ENCODE measurements at regions not wholly inside any gene's neighbourhood (a gene's known extent, or its start where the extent isn't known, plus 50 kb on each side); places are given as distances from the start of the nearest gene placed in this dataset.

DNA sequence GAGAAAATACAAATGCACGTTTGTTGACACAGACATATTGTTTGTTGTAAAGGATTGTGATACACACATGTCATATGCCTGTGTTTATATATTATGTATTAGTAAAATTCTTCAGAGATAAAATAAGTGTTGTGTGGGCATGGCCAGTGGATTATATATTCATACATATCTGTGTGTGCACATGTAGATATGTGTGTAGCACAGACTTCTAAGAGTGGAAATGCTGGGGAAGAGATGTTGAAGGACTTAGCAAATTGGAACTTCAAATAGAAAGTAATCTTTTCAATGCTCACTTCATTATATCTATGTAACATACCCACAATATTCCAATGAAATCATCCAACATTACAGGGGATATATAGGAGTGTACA is 413.2 kb downstream of the LMO7 start:
- no peak overlapping the region for H3K27ac ChIP-seq (replicated peaks)
- TF ChIP-seq, protein P1, sequence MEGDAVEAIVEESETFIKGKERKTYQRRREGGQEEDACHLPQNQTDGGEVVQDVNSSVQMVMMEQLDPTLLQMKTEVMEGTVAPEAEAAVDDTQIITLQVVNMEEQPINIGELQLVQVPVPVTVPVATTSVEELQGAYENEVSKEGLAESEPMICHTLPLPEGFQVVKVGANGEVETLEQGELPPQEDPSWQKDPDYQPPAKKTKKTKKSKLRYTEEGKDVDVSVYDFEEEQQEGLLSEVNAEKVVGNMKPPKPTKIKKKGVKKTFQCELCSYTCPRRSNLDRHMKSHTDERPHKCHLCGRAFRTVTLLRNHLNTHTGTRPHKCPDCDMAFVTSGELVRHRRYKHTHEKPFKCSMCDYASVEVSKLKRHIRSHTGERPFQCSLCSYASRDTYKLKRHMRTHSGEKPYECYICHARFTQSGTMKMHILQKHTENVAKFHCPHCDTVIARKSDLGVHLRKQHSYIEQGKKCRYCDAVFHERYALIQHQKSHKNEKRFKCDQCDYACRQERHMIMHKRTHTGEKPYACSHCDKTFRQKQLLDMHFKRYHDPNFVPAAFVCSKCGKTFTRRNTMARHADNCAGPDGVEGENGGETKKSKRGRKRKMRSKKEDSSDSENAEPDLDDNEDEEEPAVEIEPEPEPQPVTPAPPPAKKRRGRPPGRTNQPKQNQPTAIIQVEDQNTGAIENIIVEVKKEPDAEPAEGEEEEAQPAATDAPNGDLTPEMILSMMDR (IDR thresholded peaks at IDR 0.05; ENCODE audit: borderline replicate concordance): no peak
- H3K4me3 ChIP-seq: no peak overlapping the region
- H3K27me3 ChIP-seq (ENCODE audit: low read depth): no peaks in the 10 kb centered on the region
- no peak for DNase-seq
- H3K9me3 ChIP-seq (replicated peaks): no peaks in the 10 kb centered on the region
- no peaks in the 10 kb centered on the region for H3K4me1 ChIP-seq
- intact Hi-C loops (cut with micrococcal nuclease): no loop called here
- H3K36me3 ChIP-seq: no peaks in the 10 kb centered on the region

DNA sequence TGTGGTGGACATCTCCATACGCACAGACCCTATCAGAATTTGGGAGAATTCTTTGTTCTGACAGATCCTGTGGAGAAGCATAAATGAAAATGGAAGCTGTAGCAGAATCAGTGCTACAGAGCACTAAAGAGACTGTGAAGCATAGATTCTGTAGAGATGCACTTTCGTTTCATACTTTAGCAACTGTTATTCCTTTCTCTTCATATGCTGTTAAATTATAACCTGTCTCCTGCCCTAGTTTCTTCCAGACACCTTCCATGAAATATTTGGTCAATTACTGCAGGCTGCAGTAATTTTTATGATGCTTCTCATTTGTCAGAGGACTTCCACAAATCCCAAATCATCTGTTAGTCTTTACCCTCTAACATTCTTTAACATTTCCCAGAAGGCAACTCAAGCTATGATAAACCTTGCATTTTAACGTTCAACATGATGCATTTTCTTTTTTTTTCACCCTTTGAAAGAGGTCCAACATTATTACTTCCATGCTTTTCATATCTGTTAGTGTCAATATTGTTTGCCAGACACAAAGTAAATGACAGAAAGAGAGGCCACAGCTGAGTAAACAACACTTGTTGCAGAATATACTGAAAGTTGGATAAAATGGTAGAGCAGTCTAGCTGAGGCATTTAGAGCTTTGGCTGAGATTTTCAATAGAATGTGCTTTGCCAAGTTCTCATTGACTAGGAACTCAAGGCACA is 412.7 kb downstream of the LMO7 start:
- Histone ChIP-seq H3K27me3 (ENCODE audit: low read depth) (no peaks in the 10 kb centered on the region), H3K27ac (replicated peaks) (no peak overlapping the region), H3K36me3 (no peaks in the 10 kb centered on the region), H3K9me3 (replicated peaks) (no peaks in the 10 kb centered on the region), H3K4me1 (no peaks in the 10 kb centered on the region), H3K4me3 (no peak overlapping the region)
- no peak for DNase-seq
- TF ChIP-seq, protein P1 (IDR thresholded peaks at IDR 0.05; ENCODE audit: borderline replicate concordance): no peak
- intact Hi-C loops (cut with micrococcal nuclease): no loop called here

DNA sequence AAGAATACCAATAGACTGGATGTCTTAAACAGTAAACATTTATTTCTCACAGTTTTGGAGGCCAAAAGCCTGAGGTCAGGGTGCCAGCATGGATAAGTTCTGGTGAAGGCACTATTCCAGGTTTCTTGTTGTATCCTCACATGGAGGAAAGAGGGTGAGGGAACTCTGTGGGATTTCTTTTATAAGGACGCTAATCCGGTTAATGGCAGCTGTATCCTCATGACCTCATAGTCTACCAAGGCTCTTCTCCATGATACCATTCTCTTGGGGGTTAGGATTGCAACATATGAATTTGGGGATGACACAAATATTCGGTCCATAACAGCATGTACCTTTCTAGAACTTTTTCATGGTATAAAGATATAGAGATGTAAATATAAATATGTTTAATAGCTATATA is 412.0 kb downstream of the LMO7 start:
- Histone ChIP-seq H3K4me3 (no peak overlapping the region), H3K27me3 (ENCODE audit: low read depth) (no peaks in the 10 kb centered on the region), H3K36me3 (no peaks in the 10 kb centered on the region), H3K4me1 (no peaks in the 10 kb centered on the region), H3K9me3 (replicated peaks) (no peaks in the 10 kb centered on the region), H3K27ac (replicated peaks) (no peak overlapping the region)
- intact Hi-C loops (cut with micrococcal nuclease): no loop called here
- TF ChIP-seq, protein P1 (IDR thresholded peaks at IDR 0.05; ENCODE audit: borderline replicate concordance): no peak
- no peak for DNase-seq

DNA sequence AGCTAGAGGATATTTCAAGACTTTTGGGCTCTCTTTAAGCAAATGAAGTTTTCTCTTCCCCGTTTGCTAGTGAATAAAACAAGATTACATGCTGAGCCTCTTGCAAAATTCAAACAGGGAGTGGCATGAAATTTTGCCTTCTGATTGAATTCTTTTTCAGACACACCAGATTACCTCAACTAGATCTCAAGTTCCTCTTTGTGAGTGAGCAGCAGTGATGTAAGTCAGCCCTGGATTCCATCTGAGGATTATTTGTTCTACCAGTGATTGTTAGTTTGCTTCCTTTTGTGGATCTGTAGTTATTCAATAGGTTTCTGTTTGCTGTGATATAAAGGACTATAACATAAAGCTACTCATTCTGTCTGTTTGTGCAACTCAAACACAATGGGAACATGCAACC is 407.7 kb downstream of the LMO7 start:
- DNase-seq: no peak
- Histone ChIP-seq H3K27me3 (ENCODE audit: low read depth) (no peaks in the 10 kb centered on the region), H3K4me3 (no peak overlapping the region), H3K4me1 (no peaks in the 10 kb centered on the region), H3K27ac (replicated peaks) (no peak overlapping the region), H3K36me3 (no peaks in the 10 kb centered on the region), H3K9me3 (replicated peaks) (no peaks in the 10 kb centered on the region)
- intact Hi-C loops (cut with micrococcal nuclease): no loop called here
- TF ChIP-seq, protein P1 (IDR thresholded peaks at IDR 0.05; ENCODE audit: borderline replicate concordance): no peak

DNA sequence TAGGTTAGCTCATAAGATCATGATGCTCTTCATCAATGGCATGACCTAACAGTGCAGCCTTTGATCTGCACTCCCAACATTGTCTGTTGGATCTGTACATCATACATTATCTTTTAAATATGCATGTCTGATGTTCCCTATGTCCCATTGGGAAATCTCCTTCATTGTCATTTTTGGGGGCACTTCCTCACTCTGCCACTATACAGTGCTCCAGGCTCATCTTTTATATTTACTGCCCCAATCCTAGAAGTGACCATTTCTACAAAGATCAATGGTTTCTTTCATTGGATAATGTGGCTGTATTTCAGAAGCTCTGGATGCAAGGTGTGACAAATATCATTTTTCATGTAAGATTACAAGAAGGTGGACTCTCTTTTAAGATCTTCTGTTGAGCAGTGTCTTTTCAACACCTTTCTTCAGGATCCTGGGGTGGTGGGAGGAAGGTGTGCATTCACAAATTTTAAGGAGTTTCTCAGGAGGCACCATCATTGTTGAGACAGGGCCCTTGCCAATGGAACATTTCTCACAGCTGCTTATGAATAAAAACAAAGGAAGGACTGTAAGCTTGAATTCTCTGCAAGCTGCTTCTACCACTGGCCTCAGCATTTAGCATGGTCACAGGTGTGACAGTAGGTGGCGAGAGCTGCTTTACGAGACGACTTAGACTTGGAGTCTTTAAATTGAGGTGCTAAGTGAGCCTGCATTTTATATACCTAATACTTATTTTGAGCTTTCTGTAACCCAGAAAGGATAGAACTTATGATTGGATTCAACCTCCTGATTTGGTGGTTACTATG is 403.0 kb downstream of the LMO7 start:
- Histone ChIP-seq H3K27ac (replicated peaks) (no peak overlapping the region), H3K4me3 (no peak overlapping the region), H3K27me3 (ENCODE audit: low read depth) (no peaks in the 10 kb centered on the region), H3K9me3 (replicated peaks) (no peaks in the 10 kb centered on the region), H3K4me1 (no peaks in the 10 kb centered on the region), H3K36me3 (no peaks in the 10 kb centered on the region)
- intact Hi-C loops (cut with micrococcal nuclease): no loop called here
- no peak for DNase-seq
- TF ChIP-seq, protein P1 (IDR thresholded peaks at IDR 0.05; ENCODE audit: borderline replicate concordance): no peak

Data from left ventricle myocardium inferior (tissue), 1 donor.